Mononuclear cell (primary cell): ENCODE measurements at regions not wholly inside any gene's neighbourhood (a gene's known extent, or its start where the extent isn't known, plus 50 kb on each side); places are given as distances from the start of the nearest gene placed in this dataset.
"Not testable (repeated sequence)": the region's sequence is repeated elsewhere in the genome, so short reads cannot be mapped to it uniquely, and the experiment has no call there.

Experiments
- H3K27me3 ChIP-seq: 2 replicates; pipeline ENCODE4 v1.6.0; 2011; ENCODE audit warnings: low read length, control low read depth; ENCODE audit not compliant: insufficient read depth
- H3K4me1 ChIP-seq: 2 replicates; pipeline ENCODE4 v1.5.1; 2011; ENCODE audit warnings: mild to moderate bottlenecking, low read length, control low read depth; ENCODE audit not compliant: insufficient read depth
- H3K4me3 ChIP-seq: 2 replicates; pipeline ENCODE4 v1.5.1; 2011; ENCODE audit warnings: mild to moderate bottlenecking, low read length, moderate library complexity
- H3K9me3 ChIP-seq: 2 replicates; pipeline ENCODE4 v1.5.1; 2011; ENCODE audit warnings: low read depth, mild to moderate bottlenecking, control low read depth, low read length

DNA sequence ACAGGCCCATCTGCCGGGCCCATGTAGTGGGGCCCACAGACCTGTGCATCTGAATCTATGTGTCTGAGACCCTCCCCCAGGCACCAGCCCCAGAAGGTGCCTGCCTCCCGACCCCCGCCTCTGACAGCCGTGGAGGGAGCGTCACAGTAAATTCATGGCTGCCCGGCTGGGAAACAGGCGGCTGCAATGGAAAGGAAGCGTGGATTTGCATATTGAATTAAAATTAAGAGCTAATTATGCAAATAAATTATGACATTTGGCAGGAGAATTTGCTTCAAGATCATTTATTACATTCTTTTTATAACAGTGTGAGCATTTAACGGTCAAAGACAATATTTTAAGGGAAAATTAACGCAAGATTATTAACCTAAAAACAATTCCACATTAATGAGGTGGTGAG is 92.3 kb downstream of the HIF1AN start:
- no peak overlapping the region for H3K4me3 ChIP-seq
- H3K4me1 ChIP-seq, result no peaks in the 10 kb centered on the region
- no peaks in the 10 kb centered on the region for H3K9me3 ChIP-seq
- H3K27me3 ChIP-seq, result peaks cover 15% of the 10 kb centered on the region

GRCh38 chr10:100631192-100631591 is 95.4 kb downstream of the HIF1AN start:
- Histone ChIP-seq H3K27me3 (peaks cover 13% of the 10 kb centered on the region), H3K4me1 (no peaks in the 10 kb centered on the region), H3K4me3 (no peak overlapping the region), H3K9me3 (no peaks in the 10 kb centered on the region)

- H3K4me3 ChIP-seq, result no peak overlapping the region
- H3K9me3 ChIP-seq, result no peaks in the 10 kb centered on the region
Observed at GRCh38 chr10:100632027-100632426, 96.3 kb downstream of the HIF1AN start.

DNA sequence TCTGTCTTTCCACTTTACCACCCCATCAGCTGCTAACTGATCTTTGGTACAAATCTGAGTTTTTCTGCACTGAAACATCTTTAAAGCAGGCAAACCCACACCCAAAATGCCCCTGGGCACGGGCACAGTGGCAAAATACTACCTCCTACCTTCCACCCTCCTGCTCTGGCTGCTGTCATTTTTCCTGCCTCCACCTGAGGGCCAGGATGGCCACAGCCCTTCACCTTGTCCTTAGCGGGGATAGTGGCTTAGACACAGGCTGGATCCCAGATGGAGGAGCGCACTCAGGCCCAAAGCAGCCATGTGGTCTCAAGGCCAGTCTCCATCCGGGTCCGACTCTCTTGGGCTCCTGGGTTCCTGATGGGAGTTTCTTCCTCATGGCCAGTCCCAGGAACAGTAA is 98.3 kb downstream of the HIF1AN start:
- no peaks in the 10 kb centered on the region for H3K4me1 ChIP-seq
- no peaks in the 10 kb centered on the region for H3K9me3 ChIP-seq
- peaks cover 7% of the 10 kb centered on the region for H3K27me3 ChIP-seq
- no peak overlapping the region for H3K4me3 ChIP-seq

More at GRCh38 chr10:100632027-100632426, 96.3 kb downstream of the HIF1AN start:
- H3K27me3 ChIP-seq, result peaks cover 7% of the 10 kb centered on the region
- no peaks in the 10 kb centered on the region for H3K4me1 ChIP-seq

- Histone ChIP-seq H3K4me1 (no peaks in the 10 kb centered on the region), H3K4me3 (no peak overlapping the region)
Observed at GRCh38 chr10:100636848-100637553, 101.3 kb downstream of the HIF1AN start.

GRCh38 chr10:100637785-100638184 is 102.0 kb downstream of the HIF1AN start:
- H3K4me1 ChIP-seq, result no peaks in the 10 kb centered on the region
- H3K27me3 ChIP-seq, result peaks cover 16% of the 10 kb centered on the region
- H3K9me3 ChIP-seq, result no peaks in the 10 kb centered on the region
- no peak overlapping the region for H3K4me3 ChIP-seq

More at GRCh38 chr10:100636848-100637553, 101.3 kb downstream of the HIF1AN start:
- H3K27me3 ChIP-seq, result peaks cover 14% of the 10 kb centered on the region
- H3K9me3 ChIP-seq, result no peaks in the 10 kb centered on the region

- not testable (repeated sequence) for H3K9me3 ChIP-seq, H3K4me1 ChIP-seq, H3K4me3 ChIP-seq, H3K27me3 ChIP-seq
Observed at GRCh38 chr10:100638969-100639368, 103.2 kb downstream of the HIF1AN start.

DNA sequence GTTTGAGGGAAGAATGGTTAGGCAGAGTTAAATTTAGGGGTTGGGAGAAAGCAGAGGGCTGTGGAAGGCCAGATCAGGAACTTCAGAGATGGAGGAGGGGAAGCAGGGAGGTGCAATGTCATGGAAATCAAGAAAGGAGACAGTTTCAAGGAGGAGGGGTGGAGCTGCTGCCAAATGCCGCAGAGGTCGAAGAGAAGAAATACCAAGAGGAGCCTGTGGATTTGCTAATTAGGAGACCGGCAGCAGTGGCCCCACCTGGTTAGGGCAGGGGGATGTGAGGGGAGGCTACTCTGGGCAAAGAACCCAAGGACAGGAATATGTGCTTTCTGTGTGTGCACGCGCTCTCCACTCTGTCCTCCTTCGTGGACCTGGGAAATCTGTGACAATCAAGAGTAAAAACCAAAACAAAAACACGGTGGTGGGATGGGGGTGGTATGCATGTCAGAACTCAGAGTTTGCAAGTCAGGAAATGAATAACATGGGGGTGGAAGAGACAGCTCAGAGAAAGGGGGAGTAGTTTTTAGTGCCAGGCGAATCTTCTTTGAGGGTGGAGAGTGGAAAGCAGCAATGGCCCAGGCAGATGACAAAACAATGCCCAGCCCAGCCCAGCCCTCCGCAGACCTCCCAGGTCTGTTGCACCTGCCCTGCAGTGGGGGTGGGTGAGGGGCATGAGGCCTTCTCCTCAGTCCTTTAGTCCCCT is 102.9 kb upstream of the PAX2 start:
- H3K4me1 ChIP-seq, result no peaks in the 10 kb centered on the region
- H3K27me3 ChIP-seq, result peaks cover 14% of the 10 kb centered on the region

DNA sequence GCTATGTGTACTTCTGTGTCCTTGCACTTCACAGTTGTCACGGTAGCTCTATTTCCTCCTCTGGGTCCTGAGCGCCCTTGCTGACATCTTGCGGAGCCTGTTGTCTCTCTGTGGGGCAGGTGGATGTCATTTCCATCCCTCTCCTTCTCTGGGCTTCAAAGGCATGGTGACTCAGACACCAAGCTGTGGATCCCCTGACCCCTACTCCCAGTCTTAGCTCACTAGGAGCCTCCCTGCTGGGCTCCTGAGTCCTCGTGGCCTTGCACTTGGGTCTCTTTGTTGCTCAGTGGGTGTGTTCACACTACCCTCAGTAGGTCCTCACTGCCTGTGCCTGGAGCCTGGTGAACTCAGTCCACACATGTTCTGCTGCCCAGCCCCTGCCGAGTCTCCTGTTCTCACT is 100.3 kb upstream of the PAX2 start:
- H3K4me3 ChIP-seq, result no peak overlapping the region
- H3K9me3 ChIP-seq, result no peaks in the 10 kb centered on the region
- H3K27me3 ChIP-seq, result peaks cover 14% of the 10 kb centered on the region
- no peaks in the 10 kb centered on the region for H3K4me1 ChIP-seq

More for the DNA sequence above, 102.9 kb upstream of the PAX2 start:
- Histone ChIP-seq H3K9me3 (no peaks in the 10 kb centered on the region), H3K4me3 (no peak overlapping the region)

GRCh38 chr10:100645613-100646392 is 99.6 kb upstream of the PAX2 start:
- no peaks in the 10 kb centered on the region for H3K4me1 ChIP-seq
- H3K4me3 ChIP-seq, result no peak overlapping the region
- peaks cover 20% of the 10 kb centered on the region for H3K27me3 ChIP-seq
- no peaks in the 10 kb centered on the region for H3K9me3 ChIP-seq

- no peaks in the 10 kb centered on the region for H3K4me1 ChIP-seq
- H3K27me3 ChIP-seq, result peaks cover 22% of the 10 kb centered on the region
- H3K4me3 ChIP-seq, result no peak overlapping the region
- H3K9me3 ChIP-seq, result no peaks in the 10 kb centered on the region
Observed at GRCh38 chr10:100647928-100648327, 97.5 kb upstream of the PAX2 start.

DNA sequence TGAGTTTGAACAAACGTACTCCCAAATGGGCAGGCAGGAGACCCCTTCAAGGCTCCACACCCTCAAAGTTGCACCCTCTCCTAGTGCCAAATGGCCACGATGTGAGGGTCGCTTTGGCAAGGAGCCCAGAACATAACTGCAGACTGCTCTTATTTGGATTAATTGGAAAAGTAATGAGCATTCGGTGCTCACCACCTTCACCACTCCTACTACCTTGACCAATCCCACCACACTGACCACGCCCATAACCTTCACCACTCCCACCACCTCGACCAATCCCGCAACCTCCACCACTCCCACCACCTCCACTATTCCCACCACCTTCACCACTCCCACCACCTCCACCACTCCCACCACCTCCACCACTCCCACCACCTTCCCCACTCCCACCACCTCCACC is 94.7 kb upstream of the PAX2 start:
- Histone ChIP-seq H3K27me3 (peaks cover 43% of the 10 kb centered on the region), H3K9me3 (no peaks in the 10 kb centered on the region), H3K4me3 (no peak overlapping the region), H3K4me1 (peaks cover 9% of the 10 kb centered on the region)

DNA sequence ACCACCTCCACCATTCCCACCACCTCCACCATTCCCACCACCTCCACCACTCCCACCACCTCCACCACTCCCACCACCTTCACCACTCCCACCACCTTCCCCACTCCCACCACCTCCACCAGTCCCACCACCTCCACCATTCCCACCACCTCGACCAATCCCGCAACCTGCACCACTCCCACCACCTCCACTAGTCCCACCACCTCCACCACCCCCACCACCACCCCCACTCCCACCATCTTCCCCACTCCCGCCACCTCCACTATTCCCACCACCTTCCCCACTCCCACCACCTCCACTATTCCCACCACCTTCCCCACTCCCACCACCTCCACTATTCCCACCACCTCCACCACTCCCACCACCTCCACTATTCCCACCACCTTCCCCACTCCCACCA is 94.3 kb upstream of the PAX2 start:
- H3K4me3 ChIP-seq, H3K9me3 ChIP-seq: not testable (repeated sequence)
- H3K4me1 ChIP-seq, result peaks cover 13% of the 10 kb centered on the region
- peaks cover 47% of the 10 kb centered on the region for H3K27me3 ChIP-seq

DNA sequence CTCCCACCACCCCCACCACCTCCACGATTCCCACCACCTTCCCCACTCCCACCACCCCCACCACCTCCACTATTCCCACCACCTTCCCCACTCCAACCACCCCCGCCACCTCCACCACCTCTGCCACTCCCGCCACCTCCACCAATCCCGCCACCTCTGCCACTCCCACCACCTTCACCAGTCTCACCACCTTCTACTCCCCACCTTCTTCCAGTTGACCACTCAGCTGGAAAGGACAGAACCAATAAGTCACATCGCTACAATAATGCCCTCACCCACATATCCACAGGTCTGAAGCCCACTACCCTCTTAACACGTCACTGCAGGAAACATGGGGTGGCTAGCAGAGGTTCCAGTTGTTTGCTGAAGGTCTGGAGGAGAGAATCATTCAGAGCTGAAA is 93.5 kb upstream of the PAX2 start:
- Histone ChIP-seq H3K27me3 (peaks cover 45% of the 10 kb centered on the region), H3K4me1 (peaks cover 14% of the 10 kb centered on the region), H3K9me3 (no peaks in the 10 kb centered on the region), H3K4me3 (no peak overlapping the region)

DNA sequence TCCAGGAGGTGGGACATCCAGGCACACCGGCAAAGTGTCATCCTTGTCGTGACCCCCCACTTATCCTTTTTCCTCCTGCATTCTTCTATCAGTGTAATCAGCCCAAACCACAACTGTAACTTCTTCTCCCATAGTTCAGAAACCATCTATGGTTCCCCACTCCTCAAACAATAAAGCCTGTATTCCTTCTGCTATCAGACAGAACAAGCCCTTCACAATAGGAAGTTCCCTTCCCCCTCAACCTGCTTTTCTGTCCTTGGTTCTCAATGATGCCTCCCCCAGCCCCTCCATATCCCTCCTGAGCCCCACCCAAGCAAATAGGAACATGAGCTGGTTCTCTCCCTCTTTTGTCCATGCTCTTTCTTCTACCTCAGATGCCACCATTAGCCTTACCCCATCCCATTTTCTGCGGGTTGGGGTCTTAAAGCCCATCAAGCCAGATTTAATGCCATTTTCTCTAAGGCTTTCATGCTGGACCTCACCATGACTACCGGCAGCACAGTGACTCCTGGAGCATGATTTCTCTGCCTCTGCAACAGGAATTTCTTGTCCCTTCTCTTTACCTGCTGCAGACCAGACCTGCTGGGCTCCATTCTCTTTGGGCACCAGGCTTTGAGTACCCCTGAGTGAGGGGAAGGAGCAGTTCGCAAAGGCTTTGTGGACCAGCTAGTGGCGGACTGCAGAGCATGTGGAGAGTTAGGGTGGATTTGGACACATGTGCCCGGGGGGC is 92.8 kb upstream of the PAX2 start:
- H3K4me1 ChIP-seq, result peaks cover 14% of the 10 kb centered on the region
- peaks cover 50% of the 10 kb centered on the region for H3K27me3 ChIP-seq

More for the DNA sequence above, 92.8 kb upstream of the PAX2 start:
- no peaks in the 10 kb centered on the region for H3K9me3 ChIP-seq
- no peak overlapping the region for H3K4me3 ChIP-seq
